ENCODE measurements at regions not wholly inside any gene's neighbourhood (a gene's known extent, or its start where the extent isn't known, plus 50 kb on each side); places are given as distances from the start of the nearest gene placed in this dataset.

GRCh38 chr7:52406808-52407207, 628.6 kb upstream of the POM121L12 start (continued):
- TF ChIP-seq CHD7 (IDR thresholded peaks at IDR 0.05; ENCODE audit: insufficient replicate concordance, low read length) (no peak), RNF2 (IDR thresholded peaks at IDR 0.05; ENCODE audit: borderline replicate concordance, low read depth, low read length, missing control alignments, poor library complexity, severe bottlenecking) (no peak)

Data from H1 (cell line).